Suprapubic skin (tissue), 4 donors: ENCODE measurements at regions not wholly inside any gene's neighbourhood (a gene's known extent, or its start where the extent isn't known, plus 50 kb on each side); places are given as distances from the start of the nearest gene placed in this dataset.

Source experiments
- DNase-seq, 2 donors: peaks; one replicate each; pipeline ENCODE4 v3.0.0-alpha.2; 2019; ENCODE audit warnings: low spot score in 2 of 2
- H3K27ac ChIP-seq: fragments of 200-600 bp; sonication (generic); one replicate; pipeline ENCODE4 v1.5.1; 2019
- H3K27me3 ChIP-seq: fragments of 200-600 bp; sonication (generic); one replicate; pipeline ENCODE4 v1.5.1; 2019
- H3K36me3 ChIP-seq: fragments of 200-600 bp; sonication (generic); one replicate; pipeline ENCODE4 v1.5.1; 2019
- H3K4me1 ChIP-seq: fragments of 200-600 bp; sonication (generic); one replicate; pipeline ENCODE4 v1.5.1; 2019
- H3K4me3 ChIP-seq: fragments of 200-600 bp; sonication (generic); one replicate; pipeline ENCODE4 v1.5.1; 2019; ENCODE audit warnings: mild to moderate bottlenecking
- H3K9me3 ChIP-seq: fragments of 200-600 bp; sonication (generic); one replicate; pipeline ENCODE4 v1.5.1; 2019
- CTCF ChIP-seq, 2 donors: fragments of 200-600 bp in 1 of 2; fragments of 450-650 bp in 1 of 2; sonication (generic) in 1 of 2; IDR thresholded peaks; one replicate each; pipeline ENCODE4 v1.5.1; 2016 to 2019; ENCODE audit warnings: antibody characterized with exemption in 2 of 2, mild to moderate bottlenecking in 1 of 2, moderate library complexity in 1 of 2
- EP300 ChIP-seq: sonication (generic); formaldehyde crosslinking; IDR thresholded peaks from one replicate; pipeline ENCODE4 v1.6.1; 2017; ENCODE audit warnings: antibody characterized with exemption
- POLR2A ChIP-seq, 2 donors: fragments of 450-650 bp; IDR thresholded peaks; one replicate each; pipeline ENCODE4 v1.6.1; 2017; ENCODE audit warnings: antibody characterized with exemption in 2 of 2, mild to moderate bottlenecking in 2 of 2, moderate library complexity in 2 of 2
- POLR2AphosphoS5 ChIP-seq, 3 donors: sonication (generic); formaldehyde crosslinking; IDR thresholded peaks; one replicate each; pipeline ENCODE4 v1.6.1; 2017; ENCODE audit warnings: antibody characterized with exemption in 3 of 3
- WGBS: methylation state at CpG from one replicate; pipeline ENCODE4 v1.1.5; 2018; 5-methylcytosine and 5-hydroxymethylcytosine counted together

GRCh38 chr12:127428420-127428819 lies 838.5 kb upstream of the TMEM132C start:
- Histone ChIP-seq H3K4me3 (no peak overlapping the region), H3K36me3 (no peaks in the 10 kb centered on the region), H3K27me3 (no peaks in the 10 kb centered on the region), H3K4me1 (no peaks in the 10 kb centered on the region), H3K27ac (no peak overlapping the region), H3K9me3 (no peaks in the 10 kb centered on the region)
- 85% methylated on average over 6 of the region's 6 CpGs for WGBS
- TF ChIP-seq POLR2AphosphoS5 (IDR thresholded peaks at IDR 0.05) = no peak
- TF ChIP-seq EP300 = no peak
- DNase-seq = no peak

- 53% methylated on average over 9 of the region's 9 CpGs for WGBS
- no peaks in the 10 kb centered on the region for H3K27me3 ChIP-seq
- no peak for TF ChIP-seq POLR2A (IDR thresholded peaks at IDR 0.05)
- TF ChIP-seq EP300 = no peak
- no peak for TF ChIP-seq POLR2AphosphoS5 (IDR thresholded peaks at IDR 0.05)
- no peak for TF ChIP-seq CTCF (IDR thresholded peaks at IDR 0.05)
Measured at GRCh38 chr12:127429551-127430285, 837.3 kb upstream of the TMEM132C start.

GRCh38 chr12:127430401-127430800 lies 836.6 kb upstream of the TMEM132C start:
- DNase-seq = no peak
- no peak overlapping the region for H3K4me3 ChIP-seq
- H3K9me3 ChIP-seq = no peaks in the 10 kb centered on the region
- no peak for TF ChIP-seq EP300
- H3K4me1 ChIP-seq = no peaks in the 10 kb centered on the region
- H3K27ac ChIP-seq = no peak overlapping the region
- no peaks in the 10 kb centered on the region for H3K36me3 ChIP-seq
- WGBS = 75% methylated on average over 5 of the region's 9 CpGs
- H3K27me3 ChIP-seq = no peaks in the 10 kb centered on the region

More at GRCh38 chr12:127429551-127430285, 837.3 kb upstream of the TMEM132C start:
- Histone ChIP-seq H3K4me3 (no peak overlapping the region), H3K36me3 (no peaks in the 10 kb centered on the region), H3K27ac (no peak overlapping the region), H3K4me1 (no peaks in the 10 kb centered on the region), H3K9me3 (no peaks in the 10 kb centered on the region)
- no peak for DNase-seq

GRCh38 chr12:127431177-127431576 lies 835.8 kb upstream of the TMEM132C start:
- Histone ChIP-seq H3K4me1 (no peaks in the 10 kb centered on the region), H3K9me3 (no peaks in the 10 kb centered on the region), H3K4me3 (no peak overlapping the region), H3K27ac (no peak overlapping the region), H3K36me3 (no peaks in the 10 kb centered on the region), H3K27me3 (no peaks in the 10 kb centered on the region)
- DNase-seq = no peak
- 85% methylated on average over 4 of the region's 6 CpGs for WGBS
- TF ChIP-seq POLR2A (IDR thresholded peaks at IDR 0.05) = no peak
- no peak for TF ChIP-seq POLR2AphosphoS5 (IDR thresholded peaks at IDR 0.05)
- no peak for TF ChIP-seq EP300
- no peak for TF ChIP-seq CTCF (IDR thresholded peaks at IDR 0.05)

GRCh38 chr12:127431594-127431993 lies 835.4 kb upstream of the TMEM132C start:
- Histone ChIP-seq H3K9me3 (no peaks in the 10 kb centered on the region), H3K27me3 (no peaks in the 10 kb centered on the region), H3K4me3 (no peak overlapping the region), H3K27ac (no peak overlapping the region), H3K4me1 (no peaks in the 10 kb centered on the region), H3K36me3 (no peaks in the 10 kb centered on the region)
- no peak for DNase-seq
- TF ChIP-seq CTCF (IDR thresholded peaks at IDR 0.05) (no peak), POLR2A (IDR thresholded peaks at IDR 0.05) (no peak), POLR2AphosphoS5 (IDR thresholded peaks at IDR 0.05) (no peak)
- 65% methylated on average over 5 of the region's 5 CpGs for WGBS

GRCh38 chr12:127435439-127435838 lies 831.5 kb upstream of the TMEM132C start:
- no peaks in the 10 kb centered on the region for H3K36me3 ChIP-seq
- H3K4me3 ChIP-seq = no peak overlapping the region
- no peak overlapping the region for H3K27ac ChIP-seq
- no peak for DNase-seq
- WGBS = 88% methylated on average over 3 of the region's 3 CpGs
- H3K4me1 ChIP-seq = no peaks in the 10 kb centered on the region
- H3K27me3 ChIP-seq = no peaks in the 10 kb centered on the region
- H3K9me3 ChIP-seq = no peaks in the 10 kb centered on the region
- TF ChIP-seq CTCF (IDR thresholded peaks at IDR 0.05) = no peak
- no peak for TF ChIP-seq POLR2AphosphoS5 (IDR thresholded peaks at IDR 0.05)
